ENCODE measurements at regions not wholly inside any gene's neighbourhood (a gene's known extent, or its start where the extent isn't known, plus 50 kb on each side); places are given as distances from the start of the nearest gene placed in this dataset.

DNA sequence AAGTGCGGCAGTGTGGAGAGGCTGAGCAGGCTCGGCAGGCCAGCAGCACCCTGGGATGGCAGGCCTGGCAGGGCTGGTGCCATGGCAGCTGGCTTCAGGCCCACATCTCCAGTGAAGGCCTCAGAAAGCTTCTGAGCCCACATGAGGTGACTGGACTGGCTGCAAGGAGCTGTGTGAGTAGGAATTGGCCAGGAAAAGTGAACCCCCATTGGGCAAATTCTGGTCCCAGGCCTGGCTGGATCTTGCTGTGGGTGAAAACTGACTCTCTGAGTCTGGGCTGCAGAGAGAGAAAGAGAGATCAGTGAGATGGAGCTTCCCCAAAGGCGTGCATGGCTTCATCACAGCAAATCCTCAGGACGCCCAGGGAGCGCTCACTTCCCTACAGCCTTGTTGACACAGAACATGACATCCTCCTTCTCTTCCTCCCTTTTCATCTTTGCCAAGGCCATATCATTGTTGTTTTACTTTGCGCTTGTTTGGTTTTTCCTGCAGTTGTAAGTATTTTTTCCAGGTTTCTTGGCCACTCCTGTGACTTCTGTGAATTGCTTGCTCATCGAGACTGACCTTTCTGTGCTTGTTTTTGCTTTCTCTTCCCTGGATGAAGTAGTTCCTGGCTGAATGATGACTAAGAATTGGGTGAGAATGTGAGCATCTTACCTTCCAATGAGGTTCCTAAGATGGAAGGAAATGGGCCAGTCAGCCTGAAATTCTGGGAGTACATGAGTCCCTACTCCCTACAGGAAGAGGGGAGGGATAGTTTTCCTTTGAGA, 299.1 kb downstream of the TLE3 start:
- no peak for DNase-seq

DNA sequence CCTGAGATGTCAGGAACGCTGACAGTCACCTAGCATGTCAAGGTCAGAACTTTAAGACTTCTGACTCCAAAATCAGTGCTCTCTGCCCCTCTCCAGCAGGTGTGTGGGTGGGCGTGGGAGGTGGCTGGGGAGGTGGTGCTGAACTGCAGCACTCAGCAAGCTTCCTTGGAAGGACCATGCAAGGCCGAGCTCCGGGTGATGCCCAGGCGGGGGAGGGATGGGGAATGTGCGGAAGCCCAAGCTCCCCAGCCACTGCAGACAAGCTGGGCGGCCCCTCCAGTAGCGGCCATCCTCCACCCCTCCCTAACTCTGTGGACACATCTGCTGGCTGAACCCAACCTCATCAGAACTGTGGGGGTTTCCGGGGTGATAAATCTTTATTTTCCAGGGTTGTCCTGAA, 296.6 kb downstream of the TLE3 start:
- DNase-seq = no peak

DNA sequence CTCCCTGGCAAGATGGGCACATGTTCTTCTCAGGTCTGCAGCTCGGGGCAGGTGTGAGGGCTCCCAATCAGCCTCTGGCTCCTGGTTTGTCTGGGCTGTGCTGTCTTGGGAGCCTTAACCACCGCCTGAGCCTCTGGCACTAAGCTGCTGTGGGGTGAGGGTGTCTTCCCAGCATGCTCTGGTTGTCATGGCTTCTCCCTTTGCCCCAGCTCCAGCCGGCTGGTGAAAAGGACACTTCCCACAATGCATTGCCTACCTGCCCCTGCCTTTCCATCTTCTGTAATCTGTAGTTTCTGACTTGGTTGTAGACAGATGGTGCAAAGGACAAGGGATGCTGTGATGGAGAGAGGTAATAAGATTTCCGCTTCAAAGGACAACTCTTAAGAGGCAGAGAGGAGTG, 295.3 kb downstream of the TLE3 start:
- DNase-seq = no peak

- DNase-seq = no peak
Observed at GRCh38 chr15:69804786-69805185, 292.9 kb downstream of the TLE3 start.

GRCh38 chr15:69805248-69805953, 292.3 kb downstream of the TLE3 start:
- DNase-seq = no peak

DNA sequence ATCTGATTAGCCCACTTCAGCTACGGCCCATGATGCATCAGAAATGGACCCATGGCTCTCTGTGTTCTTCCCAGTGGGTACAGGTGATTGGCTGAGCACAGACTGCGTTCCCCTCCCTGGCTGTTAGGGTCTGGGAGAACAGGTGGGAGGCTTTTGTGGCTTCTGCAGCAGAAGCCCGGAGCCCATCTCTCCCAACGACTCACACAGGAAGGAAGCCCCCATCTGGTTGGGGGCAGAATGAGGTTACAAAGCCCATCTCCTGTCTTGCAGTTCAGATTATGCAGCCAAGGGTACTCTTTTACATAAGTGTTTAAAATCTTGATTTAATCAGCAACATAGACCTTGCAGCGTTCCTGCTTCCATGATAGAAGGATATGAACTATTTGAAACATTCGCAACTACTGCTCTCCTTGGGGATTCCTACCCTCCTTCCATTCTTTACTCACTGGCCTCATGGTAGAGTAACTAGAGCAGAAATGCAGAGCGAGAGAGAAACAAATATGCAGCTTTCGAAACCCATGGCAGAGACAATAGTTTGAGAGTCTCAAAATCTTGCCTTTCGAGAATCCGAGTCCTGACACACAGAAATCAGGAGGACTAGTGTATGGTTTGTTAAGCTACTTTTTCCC, 291.3 kb downstream of the TLE3 start:
- no peak for DNase-seq

GRCh38 chr15:69807721-69808120, 290.0 kb downstream of the TLE3 start:
- DNase-seq = no peak

- DNase-seq = no peak
Observed at GRCh38 chr15:69808756-69809155, 289.0 kb downstream of the TLE3 start.

- DNase-seq = no peak
Observed at GRCh38 chr15:69809421-69809820, 288.3 kb downstream of the TLE3 start.

GRCh38 chr15:69810431-69811354, 287.0 kb downstream of the TLE3 start:
- DNase-seq = no peak

DNA sequence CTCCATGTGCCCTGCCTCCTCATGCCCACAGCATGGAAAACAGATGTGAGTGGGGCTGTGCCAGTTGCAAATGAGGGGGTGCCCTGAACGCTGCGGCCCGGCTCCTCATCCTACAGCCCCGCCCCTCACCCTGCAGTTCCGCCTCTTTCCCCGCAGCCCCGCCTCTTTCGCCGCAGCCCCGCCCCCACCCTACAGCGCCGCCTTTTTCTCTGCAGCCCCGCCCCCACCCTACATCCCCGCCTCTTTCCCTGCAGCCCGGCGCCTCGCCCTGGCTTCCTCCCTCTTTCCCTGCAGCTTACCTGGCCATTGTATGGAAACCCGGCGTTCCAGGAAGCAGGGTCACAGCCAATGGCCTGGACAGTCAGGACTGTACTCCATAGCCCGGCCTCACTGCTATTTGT, 284.9 kb downstream of the TLE3 start:
- DNase-seq = no peak

DNA sequence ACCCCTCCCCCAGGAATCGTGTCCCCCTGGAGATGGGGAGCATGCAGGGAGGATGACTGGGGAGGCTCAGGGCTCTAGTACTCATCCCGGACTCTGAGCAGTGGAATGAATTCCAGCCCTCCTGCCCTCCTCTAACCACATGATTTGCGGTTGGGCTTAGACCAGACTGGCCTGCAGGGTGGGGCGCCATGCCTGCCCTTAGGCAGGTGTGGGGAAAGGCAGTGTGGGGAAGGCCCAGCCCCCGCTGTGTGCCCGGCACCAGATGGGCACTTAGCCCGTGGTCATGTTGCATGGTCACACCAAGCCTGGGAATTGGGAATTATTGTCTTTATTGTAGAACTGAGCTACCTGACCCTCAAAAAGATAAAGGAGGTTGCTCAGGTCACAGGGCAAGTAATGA, 283.8 kb downstream of the TLE3 start:
- no peak for DNase-seq

GRCh38 chr15:69814932-69815331, 282.8 kb downstream of the TLE3 start:
- no peak for DNase-seq

GRCh38 chr15:69815793-69816192, 281.9 kb downstream of the TLE3 start:
- peak; percentile 8 for DNase-seq

- DNase-seq = no peak
Observed at GRCh38 chr15:69816522-69816921, 281.2 kb downstream of the TLE3 start.

DNA sequence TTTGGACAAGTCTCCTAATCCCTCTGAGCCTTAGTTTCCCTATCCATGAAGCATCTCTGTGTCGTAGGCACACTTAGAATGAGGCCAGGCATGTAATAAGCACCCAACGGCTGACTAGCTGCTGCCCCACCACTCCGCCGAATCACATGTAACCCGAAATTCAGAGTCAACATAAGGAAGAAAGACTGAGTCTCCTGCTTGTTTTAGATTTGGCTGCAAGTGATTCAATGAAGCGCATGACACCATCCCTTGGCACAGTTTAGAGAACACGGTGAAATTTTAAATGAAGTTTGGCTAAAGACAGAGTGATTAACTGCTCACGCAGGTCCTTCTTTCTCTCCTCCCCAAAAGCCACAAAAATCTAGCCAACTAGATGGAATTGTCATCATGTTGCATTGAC, 279.2 kb downstream of the TLE3 start:
- no peak for DNase-seq

- DNase-seq = no peak
Observed at GRCh38 chr15:69819371-69819770, 278.3 kb downstream of the TLE3 start.

DNA sequence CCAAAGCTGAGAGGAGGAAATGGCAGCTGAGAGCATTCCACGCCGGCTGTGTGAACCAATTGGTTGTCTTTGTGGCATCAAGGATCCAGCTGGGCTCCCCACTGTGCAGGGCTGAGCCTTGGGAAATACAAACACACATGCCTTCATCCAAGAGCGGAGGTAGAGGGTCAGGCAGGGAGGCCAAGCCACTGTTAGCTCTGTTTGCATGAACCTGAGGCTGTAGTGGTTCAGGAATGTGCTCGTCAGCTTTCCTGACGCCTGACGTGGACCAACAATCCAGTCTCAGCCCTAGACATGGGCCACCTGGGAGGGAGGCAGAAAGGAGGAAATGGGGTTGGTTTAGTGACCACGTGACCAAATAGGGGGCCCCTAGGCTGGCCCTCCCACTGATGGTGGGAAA, 276.9 kb downstream of the TLE3 start:
- DNase-seq = no peak

GRCh38 chr15:69823223-69823907, 274.4 kb downstream of the TLE3 start:
- DNase-seq = no peak

DNA sequence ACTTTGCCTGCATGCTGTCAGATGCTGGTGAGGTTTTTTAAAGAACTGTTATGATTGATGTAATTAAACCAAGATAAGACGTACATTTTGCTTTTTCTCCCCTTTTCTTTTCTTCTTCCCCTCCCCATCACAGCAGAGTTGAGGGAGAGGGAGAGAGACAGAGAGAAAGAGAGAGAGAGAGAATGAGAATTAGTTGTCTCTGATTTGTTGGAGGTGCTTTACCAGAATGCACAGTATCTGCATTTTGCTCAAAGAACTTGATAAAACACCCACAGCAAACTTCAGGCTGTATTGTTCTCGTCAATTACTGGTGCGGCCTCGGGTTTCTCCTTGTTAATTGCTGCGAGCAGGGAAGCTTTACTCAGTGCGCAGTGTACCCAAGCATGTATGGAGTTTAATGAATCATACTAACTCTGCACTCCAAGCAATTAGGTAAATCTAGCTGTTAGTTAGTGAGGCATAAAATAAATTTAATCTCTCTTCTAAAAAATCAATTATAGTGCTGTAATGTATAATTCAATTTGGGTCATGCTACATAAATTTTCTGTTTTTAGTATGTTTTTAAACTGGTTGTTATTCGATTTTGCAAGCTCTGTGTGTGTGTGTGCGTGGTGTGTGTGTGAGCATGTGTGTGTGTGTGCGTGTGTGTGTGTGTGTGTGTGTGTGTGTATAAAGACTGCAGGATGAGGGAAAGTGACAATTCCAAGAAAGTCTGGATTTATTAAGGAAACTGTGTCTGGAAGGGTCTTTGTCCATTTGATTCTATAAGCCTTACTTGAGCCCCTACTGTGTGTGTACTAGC, 273.4 kb downstream of the TLE3 start:
- no peak for DNase-seq

GRCh38 chr15:69824877-69825406, 272.8 kb downstream of the TLE3 start:
- DNase-seq = no peak

All from DMS153 (cell line).